ELF-1 (cell line): ENCODE measurements at regions not wholly inside any gene's neighbourhood (a gene's known extent, or its start where the extent isn't known, plus 50 kb on each side); places are given as distances from the start of the nearest gene placed in this dataset.

Source experiments
- DNase-seq: peaks from one replicate; pipeline ENCODE4 v3.0.0-alpha.2; 2016; ENCODE audit warnings: low read depth, low spot score

GRCh38 chr6:14031516-14031915 is 86.1 kb upstream of the CD83 start:
- DNase-seq: no peak

GRCh38 chr6:14035071-14035847 is 82.3 kb upstream of the CD83 start:
- peak; percentile 78 for DNase-seq

- no peak for DNase-seq
Observed at GRCh38 chr6:14035874-14036273, 81.7 kb upstream of the CD83 start.

- DNase-seq: no peak
Observed at GRCh38 chr6:14036911-14037310, 80.7 kb upstream of the CD83 start.

GRCh38 chr6:14037402-14038277 is 79.9 kb upstream of the CD83 start:
- no peak for DNase-seq

GRCh38 chr6:14038467-14039437 is 78.8 kb upstream of the CD83 start:
- no peak for DNase-seq

- no peak for DNase-seq
Observed at GRCh38 chr6:14040042-14040441, 77.5 kb upstream of the CD83 start.

- DNase-seq: peak; percentile 60
Observed at GRCh38 chr6:14046476-14047068, 71.0 kb upstream of the CD83 start.

GRCh38 chr6:14047151-14047740 is 70.3 kb upstream of the CD83 start:
- no peak for DNase-seq

GRCh38 chr6:14048837-14049236 is 68.7 kb upstream of the CD83 start:
- no peak for DNase-seq

- DNase-seq: no peak
Observed at GRCh38 chr6:14051355-14051754, 66.2 kb upstream of the CD83 start.

GRCh38 chr6:14053811-14054210 is 63.8 kb upstream of the CD83 start:
- no peak for DNase-seq

GRCh38 chr6:14055541-14055940 is 62.0 kb upstream of the CD83 start:
- DNase-seq: peak; percentile 55

- no peak for DNase-seq
Observed at GRCh38 chr6:14058029-14058695, 59.4 kb upstream of the CD83 start.

- no peak for DNase-seq
Observed at GRCh38 chr6:14058735-14059134, 58.8 kb upstream of the CD83 start.

GRCh38 chr6:14059791-14060436 is 57.7 kb upstream of the CD83 start:
- DNase-seq: no peak

- DNase-seq: no peak
Observed at GRCh38 chr6:14060971-14061370, 56.6 kb upstream of the CD83 start.

- no peak for DNase-seq
Observed at GRCh38 chr6:14061643-14062042, 55.9 kb upstream of the CD83 start.

- no peak for DNase-seq
Observed at GRCh38 chr6:14062345-14063029, 55.1 kb upstream of the CD83 start.
